Activated CD8-positive, alpha-beta memory T cell treated with anti-CD3 and anti-CD28 coated beads for 24 hours (primary cell): ENCODE measurements at regions not wholly inside any gene's neighbourhood (a gene's known extent, or its start where the extent isn't known, plus 50 kb on each side); places are given as distances from the start of the nearest gene placed in this dataset.

Experiments
- DNase-seq: peaks from one replicate; pipeline ENCODE4 v3.0.0-alpha.2; 2020

- DNase-seq = no peak
Measured at GRCh38 chr9:1269533-1270315, 219.6 kb downstream of the DMRT2 start.

GRCh38 chr9:1271367-1271766, 221.2 kb downstream of the DMRT2 start:
- no peak for DNase-seq

GRCh38 chr9:1271786-1272185, 221.6 kb downstream of the DMRT2 start:
- DNase-seq = no peak

GRCh38 chr9:1272488-1272887, 222.3 kb downstream of the DMRT2 start:
- no peak for DNase-seq

GRCh38 chr9:1273859-1274258, 223.7 kb downstream of the DMRT2 start:
- DNase-seq = no peak

- no peak for DNase-seq
Measured at GRCh38 chr9:1274334-1274733, 224.2 kb downstream of the DMRT2 start.

GRCh38 chr9:1276474-1276873, 226.3 kb downstream of the DMRT2 start:
- DNase-seq = no peak

- DNase-seq = no peak
Measured at GRCh38 chr9:1284727-1285126, 234.6 kb downstream of the DMRT2 start.

- DNase-seq = no peak
Measured at GRCh38 chr9:1285526-1285925, 235.4 kb downstream of the DMRT2 start.

- DNase-seq = no peak
Measured at GRCh38 chr9:1292384-1292783, 242.2 kb downstream of the DMRT2 start.

GRCh38 chr9:1294641-1295258, 244.6 kb downstream of the DMRT2 start:
- DNase-seq = no peak

- DNase-seq = no peak
Measured at GRCh38 chr9:1296331-1296730, 246.2 kb downstream of the DMRT2 start.

- no peak for DNase-seq
Measured at GRCh38 chr9:1298046-1298445, 247.9 kb downstream of the DMRT2 start.

GRCh38 chr9:1300941-1301340, 250.8 kb downstream of the DMRT2 start:
- no peak for DNase-seq

- no peak for DNase-seq
Measured at GRCh38 chr9:1303932-1304331, 253.8 kb downstream of the DMRT2 start.

- DNase-seq = no peak
Measured at GRCh38 chr9:1311462-1312042, 261.4 kb downstream of the DMRT2 start.

GRCh38 chr9:1319436-1319835, 269.3 kb downstream of the DMRT2 start:
- no peak for DNase-seq

- DNase-seq = no peak
Measured at GRCh38 chr9:1320051-1320557, 269.9 kb downstream of the DMRT2 start.

- DNase-seq = no peak
Measured at GRCh38 chr9:1320607-1321195, 270.5 kb downstream of the DMRT2 start.

- DNase-seq = no peak
Measured at GRCh38 chr9:1327467-1327866, 277.3 kb downstream of the DMRT2 start.

GRCh38 chr9:1328341-1328740, 278.2 kb downstream of the DMRT2 start:
- no peak for DNase-seq

- DNase-seq = no peak
Measured at GRCh38 chr9:1331546-1332038, 281.4 kb downstream of the DMRT2 start.

GRCh38 chr9:1332156-1332555, 282.0 kb downstream of the DMRT2 start:
- no peak for DNase-seq

GRCh38 chr9:1335174-1335573, 285.0 kb downstream of the DMRT2 start:
- DNase-seq = no peak
